OCI-LY7 (cell line): ENCODE measurements at regions not wholly inside any gene's neighbourhood (a gene's known extent, or its start where the extent isn't known, plus 50 kb on each side); places are given as distances from the start of the nearest gene placed in this dataset.
"Not testable (repeated sequence)": the region's sequence is repeated elsewhere in the genome, so short reads cannot be mapped to it uniquely, and the experiment has no call there.

ENCODE experiments used
- EZH2phosphoT487 ChIP-seq: fragments of 200-600 bp; sonication (generic); IDR thresholded peaks from 2 replicates; pipeline ENCODE4 v1.6.1; 2018; ENCODE audit warnings: low read depth, borderline replicate concordance, mild to moderate bottlenecking, mixed run types, antibody characterized with exemption, low read length, moderate library complexity, mixed read lengths
- TF ChIP-seq, protein P1 (sequence below): fragments of 200-600 bp; sonication (generic); conservative IDR thresholded peaks from 2 replicates; pipeline ENCODE4 v1.5.1; 2014; ENCODE audit warnings: mild to moderate bottlenecking, antibody characterized with exemption, low read length, moderate library complexity, mixed read lengths

DNA sequence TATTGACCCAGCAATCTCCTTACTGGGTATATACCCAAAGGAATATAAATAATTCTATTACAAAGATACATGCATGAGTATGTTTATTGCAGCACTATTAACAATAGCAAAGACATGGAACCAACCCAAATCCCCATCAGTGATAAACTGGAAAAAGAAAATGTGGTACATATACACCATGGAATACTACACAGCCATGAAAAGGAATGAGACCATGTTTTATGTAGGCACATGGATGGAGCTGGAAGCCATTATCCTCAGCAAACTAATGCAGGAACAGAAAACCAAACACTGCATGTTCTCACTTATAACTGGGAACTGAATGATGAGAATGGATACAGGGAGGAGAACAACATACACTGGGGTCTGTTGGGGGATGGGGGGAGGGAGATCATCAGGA is 489.7 kb upstream of the KLF6 start:
- TF ChIP-seq, protein P1, sequence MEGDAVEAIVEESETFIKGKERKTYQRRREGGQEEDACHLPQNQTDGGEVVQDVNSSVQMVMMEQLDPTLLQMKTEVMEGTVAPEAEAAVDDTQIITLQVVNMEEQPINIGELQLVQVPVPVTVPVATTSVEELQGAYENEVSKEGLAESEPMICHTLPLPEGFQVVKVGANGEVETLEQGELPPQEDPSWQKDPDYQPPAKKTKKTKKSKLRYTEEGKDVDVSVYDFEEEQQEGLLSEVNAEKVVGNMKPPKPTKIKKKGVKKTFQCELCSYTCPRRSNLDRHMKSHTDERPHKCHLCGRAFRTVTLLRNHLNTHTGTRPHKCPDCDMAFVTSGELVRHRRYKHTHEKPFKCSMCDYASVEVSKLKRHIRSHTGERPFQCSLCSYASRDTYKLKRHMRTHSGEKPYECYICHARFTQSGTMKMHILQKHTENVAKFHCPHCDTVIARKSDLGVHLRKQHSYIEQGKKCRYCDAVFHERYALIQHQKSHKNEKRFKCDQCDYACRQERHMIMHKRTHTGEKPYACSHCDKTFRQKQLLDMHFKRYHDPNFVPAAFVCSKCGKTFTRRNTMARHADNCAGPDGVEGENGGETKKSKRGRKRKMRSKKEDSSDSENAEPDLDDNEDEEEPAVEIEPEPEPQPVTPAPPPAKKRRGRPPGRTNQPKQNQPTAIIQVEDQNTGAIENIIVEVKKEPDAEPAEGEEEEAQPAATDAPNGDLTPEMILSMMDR = not testable (repeated sequence)
- not testable (repeated sequence) for TF ChIP-seq EZH2phosphoT487
